Osteoblast (primary cell): ENCODE measurements at regions not wholly inside any gene's neighbourhood (a gene's known extent, or its start where the extent isn't known, plus 50 kb on each side); places are given as distances from the start of the nearest gene placed in this dataset.

Source experiments
- DNase-seq: peaks from one replicate; pipeline ENCODE4 v3.0.0; 2011; ENCODE audit warnings: low spot score, mixed read lengths; ENCODE audit not compliant: insufficient read length; ENCODE audit errors: missing footprints
- H2AFZ ChIP-seq: 2 replicates; pipeline ENCODE4 v1.6.0; 2011; ENCODE audit warnings: mild to moderate bottlenecking, low read length
- H3K27ac ChIP-seq: 2 replicates; pipeline ENCODE4 v1.5.1; 2011; ENCODE audit warnings: mild to moderate bottlenecking, low read depth, low read length, moderate library complexity
- H3K27me3 ChIP-seq: 2 replicates; pipeline ENCODE4 v1.6.0; 2012; ENCODE audit warnings: mild to moderate bottlenecking, control low read depth, inconsistent platforms, low read length, moderate library complexity; ENCODE audit not compliant: insufficient read depth
- H3K36me3 ChIP-seq: 2 replicates; pipeline ENCODE4 v1.5.1; 2011; ENCODE audit warnings: mild to moderate bottlenecking, low read length, control low read depth, moderate library complexity; ENCODE audit not compliant: insufficient read depth
- H3K4me1 ChIP-seq: 2 replicates; pipeline ENCODE4 v1.5.1; 2011; ENCODE audit warnings: mild to moderate bottlenecking, low read length, control low read depth, moderate library complexity; ENCODE audit not compliant: insufficient read depth
- H3K4me2 ChIP-seq: 2 replicates; pipeline ENCODE4 v1.6.0; 2011; ENCODE audit warnings: mild to moderate bottlenecking, low read length; ENCODE audit not compliant: insufficient read depth
- H3K4me3 ChIP-seq: fragments of 200-600 bp; sonication (generic); 3 replicates; pipeline ENCODE4 v1.5.1; 2012; ENCODE audit warnings: mild to moderate bottlenecking, low read length, inconsistent platforms; ENCODE audit not compliant: insufficient read depth
- H3K79me2 ChIP-seq: 2 replicates; pipeline ENCODE4 v1.6.0; 2012; ENCODE audit warnings: mild to moderate bottlenecking, low read length, control low read depth, inconsistent platforms; ENCODE audit not compliant: insufficient read depth
- H3K9me3 ChIP-seq: 2 replicates; pipeline ENCODE4 v1.5.1; 2011; ENCODE audit warnings: low read depth, low read length, control low read depth
- H4K20me1 ChIP-seq: 2 replicates; pipeline ENCODE4 v1.6.0; 2012; ENCODE audit warnings: mild to moderate bottlenecking, low read length, control low read depth; ENCODE audit not compliant: insufficient read depth
- TF ChIP-seq, protein P1 (sequence below): IDR thresholded peaks from 2 replicates; pipeline ENCODE4 v1.5.1; 2011; ENCODE audit warnings: mild to moderate bottlenecking, low read depth, low read length, moderate library complexity; ENCODE audit errors: extremely low read depth

DNA sequence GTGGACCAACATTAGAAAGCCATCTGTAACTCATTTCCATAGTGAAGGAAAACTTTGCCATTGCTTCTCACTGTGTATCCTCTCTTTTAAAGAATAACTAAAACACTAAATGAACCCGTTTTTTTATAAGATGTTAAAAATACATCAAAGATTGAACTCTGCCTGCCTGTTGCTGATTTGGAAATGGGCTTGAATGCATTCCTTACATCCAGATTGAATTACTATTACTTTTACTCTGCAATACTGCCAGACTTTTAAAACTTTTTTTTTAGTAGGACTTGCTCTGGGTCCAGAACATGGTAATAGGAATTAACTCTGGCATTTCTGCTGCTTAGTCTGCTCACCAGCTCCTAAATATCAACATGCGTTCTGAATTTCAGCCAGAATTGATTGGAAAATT, 176.8 kb upstream of the PAPPA start:
- Histone ChIP-seq H3K9me3 (no peaks in the 10 kb centered on the region), H3K4me3 (no peak overlapping the region), H3K79me2 (no peaks in the 10 kb centered on the region), H3K27ac (no peak overlapping the region), H2AFZ (no peak overlapping the region), H4K20me1 (no peaks in the 10 kb centered on the region), H3K27me3 (no peaks in the 10 kb centered on the region), H3K36me3 (no peaks in the 10 kb centered on the region), H3K4me1 (peaks cover 13% of the 10 kb centered on the region), H3K4me2 (no peak overlapping the region)
- TF ChIP-seq, protein P1, sequence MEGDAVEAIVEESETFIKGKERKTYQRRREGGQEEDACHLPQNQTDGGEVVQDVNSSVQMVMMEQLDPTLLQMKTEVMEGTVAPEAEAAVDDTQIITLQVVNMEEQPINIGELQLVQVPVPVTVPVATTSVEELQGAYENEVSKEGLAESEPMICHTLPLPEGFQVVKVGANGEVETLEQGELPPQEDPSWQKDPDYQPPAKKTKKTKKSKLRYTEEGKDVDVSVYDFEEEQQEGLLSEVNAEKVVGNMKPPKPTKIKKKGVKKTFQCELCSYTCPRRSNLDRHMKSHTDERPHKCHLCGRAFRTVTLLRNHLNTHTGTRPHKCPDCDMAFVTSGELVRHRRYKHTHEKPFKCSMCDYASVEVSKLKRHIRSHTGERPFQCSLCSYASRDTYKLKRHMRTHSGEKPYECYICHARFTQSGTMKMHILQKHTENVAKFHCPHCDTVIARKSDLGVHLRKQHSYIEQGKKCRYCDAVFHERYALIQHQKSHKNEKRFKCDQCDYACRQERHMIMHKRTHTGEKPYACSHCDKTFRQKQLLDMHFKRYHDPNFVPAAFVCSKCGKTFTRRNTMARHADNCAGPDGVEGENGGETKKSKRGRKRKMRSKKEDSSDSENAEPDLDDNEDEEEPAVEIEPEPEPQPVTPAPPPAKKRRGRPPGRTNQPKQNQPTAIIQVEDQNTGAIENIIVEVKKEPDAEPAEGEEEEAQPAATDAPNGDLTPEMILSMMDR: no peak
- DNase-seq: no peak

DNA sequence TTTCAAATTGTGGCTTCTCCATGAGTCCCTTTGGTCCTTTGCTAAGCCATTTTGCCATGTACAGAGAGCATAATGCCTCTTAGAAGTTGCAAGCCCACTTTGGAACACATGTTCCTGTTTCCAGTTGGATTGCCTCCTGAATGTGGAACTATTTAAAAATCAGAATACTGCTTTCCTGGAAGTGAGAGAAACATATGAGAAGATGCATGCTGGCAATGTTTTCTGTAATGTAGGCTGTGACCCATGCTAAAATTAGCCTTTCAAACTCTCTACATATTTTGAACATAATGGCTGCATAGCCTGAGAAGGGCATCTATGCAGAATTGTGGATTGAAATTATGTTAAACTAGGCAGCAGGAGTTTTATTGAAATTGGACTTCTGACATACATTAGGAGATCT, 175.5 kb upstream of the PAPPA start:
- Histone ChIP-seq H3K4me3 (no peak overlapping the region), H3K4me1 (peaks cover 5% of the 10 kb centered on the region), H2AFZ (no peak overlapping the region), H3K4me2 (no peak overlapping the region), H3K27me3 (no peaks in the 10 kb centered on the region), H4K20me1 (no peaks in the 10 kb centered on the region), H3K79me2 (no peaks in the 10 kb centered on the region), H3K27ac (no peak overlapping the region), H3K9me3 (no peaks in the 10 kb centered on the region), H3K36me3 (no peaks in the 10 kb centered on the region)
- TF ChIP-seq, protein P1: no peak
- DNase-seq: no peak

DNA sequence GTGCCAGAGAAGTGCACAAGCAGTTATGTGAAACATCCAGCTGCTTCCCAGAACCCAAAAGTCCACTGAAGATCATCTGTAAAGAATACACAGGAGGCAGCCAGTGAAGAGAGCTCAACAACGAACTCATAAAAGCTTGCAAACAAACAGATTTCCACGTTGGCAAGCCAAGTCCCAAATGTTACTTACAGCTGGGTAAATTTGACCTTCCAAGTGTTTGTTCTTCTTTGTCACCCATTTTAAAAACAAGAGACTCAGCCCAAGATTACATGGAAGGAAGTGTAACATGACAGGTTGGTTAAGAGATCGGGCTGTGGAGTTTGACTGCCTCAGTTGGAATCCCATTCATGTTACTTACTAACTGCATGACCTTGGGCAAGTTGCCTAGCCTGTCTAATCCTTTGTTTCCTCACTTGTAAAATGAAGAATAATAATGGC, 174.9 kb upstream of the PAPPA start:
- Histone ChIP-seq H3K27ac (no peak overlapping the region), H3K4me2 (no peak overlapping the region), H3K27me3 (no peaks in the 10 kb centered on the region), H3K4me1 (no peaks in the 10 kb centered on the region), H3K4me3 (no peak overlapping the region), H3K9me3 (no peaks in the 10 kb centered on the region), H4K20me1 (no peaks in the 10 kb centered on the region), H3K79me2 (no peaks in the 10 kb centered on the region), H2AFZ (no peak overlapping the region), H3K36me3 (no peaks in the 10 kb centered on the region)
- TF ChIP-seq, protein P1: no peak
- no peak for DNase-seq

DNA sequence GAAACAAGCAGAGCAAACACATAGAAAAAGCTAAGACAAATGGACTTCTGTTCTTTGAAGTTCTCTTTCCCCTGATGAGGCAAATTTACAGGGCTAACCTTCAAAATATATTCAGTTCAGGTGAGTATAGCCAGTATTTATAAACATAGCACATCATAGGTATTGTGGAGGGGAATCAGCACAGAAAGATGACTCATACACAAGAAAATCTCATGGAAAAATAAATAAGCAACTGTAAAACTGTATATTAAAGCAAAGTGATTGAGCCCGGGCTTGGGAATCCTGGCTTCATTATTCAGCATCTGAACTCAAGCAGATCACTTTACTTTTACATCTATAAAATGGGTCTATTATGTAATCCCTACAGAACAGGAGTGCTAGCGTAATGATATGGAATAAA, 173.5 kb upstream of the PAPPA start:
- Histone ChIP-seq H3K4me2 (no peak overlapping the region), H4K20me1 (no peaks in the 10 kb centered on the region), H3K36me3 (no peaks in the 10 kb centered on the region), H2AFZ (no peak overlapping the region), H3K27me3 (no peaks in the 10 kb centered on the region), H3K79me2 (no peaks in the 10 kb centered on the region), H3K4me3 (no peak overlapping the region), H3K9me3 (no peaks in the 10 kb centered on the region), H3K4me1 (no peaks in the 10 kb centered on the region), H3K27ac (no peak overlapping the region)
- DNase-seq: no peak
- TF ChIP-seq, protein P1: no peak
